ENCODE measurements at regions not wholly inside any gene's neighbourhood (a gene's known extent, or its start where the extent isn't known, plus 50 kb on each side); places are given as distances from the start of the nearest gene placed in this dataset.
"Not testable (repeated sequence)": the region's sequence is repeated elsewhere in the genome, so short reads cannot be mapped to it uniquely, and the experiment has no call there.

- H2AK9ac ChIP-seq (replicated peaks; ENCODE audit: low read depth, low read length, poor library complexity); H3K4me1 ChIP-seq (ENCODE audit: control insufficient read depth, insufficient read depth, low read length); intact Hi-C loops (cut with micrococcal nuclease); BruUV-seq (replicated peaks); H3K79me1 ChIP-seq (ENCODE audit: low read depth in 1 of 2, low read length in 2 of 2); H4K20me1 ChIP-seq (ENCODE audit: insufficient read depth, low read length); H3K14ac ChIP-seq (replicated peaks; ENCODE audit: low read depth, low read length); H3K4me3 ChIP-seq (ENCODE audit: insufficient read depth, low read depth, low read length); CTCF ChIA-PET; H2BK5ac ChIP-seq (ENCODE audit: low read depth, low read length, poor library complexity, severe bottlenecking); H3K18ac ChIP-seq (ENCODE audit: low read depth, low read length); H2AFZ ChIP-seq (replicated peaks; ENCODE audit: low read length, poor library complexity); H3K4me2 ChIP-seq (ENCODE audit: low read depth, low read length); H2BK20ac ChIP-seq (ENCODE audit: low read depth, low read length); H3K4ac ChIP-seq (ENCODE audit: low read depth, low read length); ATAC-seq (ENCODE audit: low read depth); H4K5ac ChIP-seq (ENCODE audit: low read depth, low read length); DNase-seq; H3K23ac ChIP-seq (ENCODE audit: low read depth, low read length); H3K56ac ChIP-seq (ENCODE audit: extremely low read depth, insufficient read depth, low read length); H3K27ac ChIP-seq (ENCODE audit: insufficient read depth, low read length); in situ Hi-C loops (cut with MboI; ENCODE audit: low sequenced_read_pairs); H2AK5ac ChIP-seq (ENCODE audit: low read depth, low read length); H3K9me1 ChIP-seq (ENCODE audit: insufficient read depth, low read length); dilution Hi-C loops (cut with HindIII; ENCODE audit: low sequenced_read_pairs, unreplicated experiment); H3K9me3 ChIP-seq (ENCODE audit: control insufficient read depth, insufficient read depth, low read length); H3K36me3 ChIP-seq (ENCODE audit: control insufficient read depth, insufficient read depth, low read length); H4K8ac ChIP-seq (ENCODE audit: low read depth in 2 of 2, low read length in 2 of 2); H3K27me3 ChIP-seq (ENCODE audit: control insufficient read depth, insufficient read depth, low read length); POLR2A ChIA-PET (ENCODE audit: unreplicated experiment); H3K9ac ChIP-seq (ENCODE audit: low read depth, low read length); H4K91ac ChIP-seq (ENCODE audit: insufficient read depth, low read depth, low read length); H2BK15ac ChIP-seq (ENCODE audit: low read depth, low read length); H2BK120ac ChIP-seq (ENCODE audit: low read depth, low read length): not testable (repeated sequence)
- WGBS, 2 experiments (ENCODE audit: extremely low coverage in 2 of 2, insufficient read length in 1 of 2) = no CpG with 5 or more reads among the region's 4 CpGs
Measured at GRCh38 chr7:73161727-73162126, 75.9 kb upstream of the SPDYE9 start.

- in situ Hi-C loops (cut with MboI; ENCODE audit: low sequenced_read_pairs); H3K4me3 ChIP-seq (ENCODE audit: insufficient read depth, low read depth, low read length); H2BK20ac ChIP-seq (ENCODE audit: low read depth, low read length); H3K27me3 ChIP-seq (ENCODE audit: control insufficient read depth, insufficient read depth, low read length); H3K18ac ChIP-seq (ENCODE audit: low read depth, low read length); ATAC-seq (ENCODE audit: low read depth); DNase-seq; H2BK120ac ChIP-seq (ENCODE audit: low read depth, low read length); POLR2A ChIA-PET (ENCODE audit: unreplicated experiment); H2AK9ac ChIP-seq (replicated peaks; ENCODE audit: low read depth, low read length, poor library complexity); H2AK5ac ChIP-seq (ENCODE audit: low read depth, low read length); H3K79me1 ChIP-seq (ENCODE audit: low read depth in 1 of 2, low read length in 2 of 2); H4K20me1 ChIP-seq (ENCODE audit: insufficient read depth, low read length); dilution Hi-C loops (cut with HindIII; ENCODE audit: low sequenced_read_pairs, unreplicated experiment); CTCF ChIA-PET; H3K36me3 ChIP-seq (ENCODE audit: control insufficient read depth, insufficient read depth, low read length); H3K9me3 ChIP-seq (ENCODE audit: control insufficient read depth, insufficient read depth, low read length); H3K4me1 ChIP-seq (ENCODE audit: control insufficient read depth, insufficient read depth, low read length); H2BK5ac ChIP-seq (ENCODE audit: low read depth, low read length, poor library complexity, severe bottlenecking); H4K91ac ChIP-seq (ENCODE audit: insufficient read depth, low read depth, low read length); H2AFZ ChIP-seq (replicated peaks; ENCODE audit: low read length, poor library complexity); H3K14ac ChIP-seq (replicated peaks; ENCODE audit: low read depth, low read length); H3K9me1 ChIP-seq (ENCODE audit: insufficient read depth, low read length); intact Hi-C loops (cut with micrococcal nuclease); H4K5ac ChIP-seq (ENCODE audit: low read depth, low read length); H4K8ac ChIP-seq (ENCODE audit: low read depth in 2 of 2, low read length in 2 of 2); H3K4ac ChIP-seq (ENCODE audit: low read depth, low read length); H2BK15ac ChIP-seq (ENCODE audit: low read depth, low read length); H3K9ac ChIP-seq (ENCODE audit: low read depth, low read length); H3K27ac ChIP-seq (ENCODE audit: insufficient read depth, low read length); H3K23ac ChIP-seq (ENCODE audit: low read depth, low read length); H3K56ac ChIP-seq (ENCODE audit: extremely low read depth, insufficient read depth, low read length); BruUV-seq (replicated peaks): not testable (repeated sequence)
- WGBS, 2 experiments (ENCODE audit: extremely low coverage in 2 of 2, insufficient read length in 1 of 2) = no CpG with 5 or more reads among the region's 9 CpGs
- H3K4me2 ChIP-seq (ENCODE audit: low read depth, low read length) = peak overlapping the region; percentile 58; the same call in 1 of the 2 replicates
Measured at GRCh38 chr7:73157169-73157661, 71.4 kb upstream of the SPDYE9 start.

Measured in IMR-90 (cell line).